Heart left ventricle (tissue), 13 donors: ENCODE measurements at regions not wholly inside any gene's neighbourhood (a gene's known extent, or its start where the extent isn't known, plus 50 kb on each side); places are given as distances from the start of the nearest gene placed in this dataset.

ENCODE experiments used
- CTCF ChIP-seq, 12 donors: fragments of 200-600 bp; sonication (generic) in 4 of 12; IDR thresholded peaks; one replicate each; pipeline versions ENCODE4 v1.5.0 to v1.8.0; 2018 to 2022; ENCODE audit warnings: antibody characterized with exemption in 12 of 12, mild to moderate bottlenecking in 5 of 12
- POLR2A ChIP-seq, 2 donors: fragments of 450-650 bp; IDR thresholded peaks; one replicate each; pipeline ENCODE4 v1.6.1; 2017; ENCODE audit warnings: antibody characterized with exemption in 2 of 2, mild to moderate bottlenecking in 2 of 2, moderate library complexity in 2 of 2
- donor health status: ischemic (EF 13 %, LVEDD 7.1; RV severe dilation, severe dysfunction).
- donor health status: DM: no; HTN: yes; CAD: no.
- donor health status: DM: no; HTN: no; CAD: no.
- donor health status: ischemic (EF 25% LVEDD 6.9; RV normal size, moderate dysfunction).
- donor health status: ischemic (EF 25% LVEDD 5.7; RV mildly dilated, moderate dysfunction).
- donor health status: ischemic (EF 35%, LVEDD 5.7; RV mildly dilated, moderate dysfunction).
- donor health status: nonischemic (EF 11% LVEDD 7.7; RV severe dilation, severe dysfunction).
- donor health status: DM: yes; HTN: yes; CAD: no.
- donor health status: PGD.
- donor health status: ischemic (EF 29% LVEDD 5.4; RV normal size, mild dysfunction).
- donor health status: nonischemic (EF 23%, LVEDD 6.1; RV moderate dilation, normal function).

GRCh38 chr19:30936276-30936675 is 413.0 kb downstream of the TSHZ3 start:
- TF ChIP-seq CTCF (IDR thresholded peaks at IDR 0.05) (no peak), POLR2A (IDR thresholded peaks at IDR 0.05) (no peak)
